ENCODE measurements at regions not wholly inside any gene's neighbourhood (a gene's known extent, or its start where the extent isn't known, plus 50 kb on each side); places are given as distances from the start of the nearest gene placed in this dataset.

- peaks cover 4% of the 10 kb centered on the region; the same call in 1 of the 2 replicates for H3K4me1 ChIP-seq (replicated peaks; ENCODE audit: insufficient read depth)
- BruUV-seq (replicated peaks) = no TSS peak
Observed at GRCh38 chr5:38078161-38078560, 180.2 kb upstream of the EGFLAM start.

GRCh38 chr5:38077652-38078051, 180.7 kb upstream of the EGFLAM start:
- Histone ChIP-seq H3K27ac (no peak overlapping the region), H3K27me3 (ENCODE audit: insufficient read depth, low read depth) (peaks cover 17% of the 10 kb centered on the region), H4K20me1 (ENCODE audit: insufficient read depth) (no peaks in the 10 kb centered on the region), H3F3A (ENCODE audit: insufficient read depth, low read depth) (no peaks in the 10 kb centered on the region), H3K79me2 (ENCODE audit: low read depth) (no peaks in the 10 kb centered on the region), H2AFZ (no peak overlapping the region), H3K36me3 (ENCODE audit: low read depth) (no peaks in the 10 kb centered on the region), H3K4me3 (no peak overlapping the region), H3K4me2 (no peak overlapping the region), H3K4me1 (replicated peaks; ENCODE audit: insufficient read depth) (peaks cover 4% of the 10 kb centered on the region; the same call in 1 of the 2 replicates), H3K9me3 (ENCODE audit: insufficient read depth, low read depth) (no peaks in the 10 kb centered on the region), H3K9me2 (ENCODE audit: insufficient read depth) (no peaks in the 10 kb centered on the region)
- ChIA-PET CTCF (no interaction called here), POLR2A (ENCODE audit: unreplicated experiment) (no interaction called here)
- BruUV-seq (replicated peaks) = no TSS peak
- no peak for TF ChIP-seq CTCF (conservative IDR thresholded peaks at IDR 0.05)
- TF ChIP-seq EZH2 (IDR thresholded peaks at IDR 0.05; ENCODE audit: low read depth) = no peak
- no peak for DNase-seq
- intact Hi-C loops (cut with micrococcal nuclease; ENCODE audit: unreplicated experiment) = no loop called here

More at GRCh38 chr5:38078161-38078560, 180.2 kb upstream of the EGFLAM start:
- no peak for DNase-seq
- H3K27me3 ChIP-seq (ENCODE audit: insufficient read depth, low read depth) = peaks cover 12% of the 10 kb centered on the region
- H2AFZ ChIP-seq = no peak overlapping the region
- H3K9me3 ChIP-seq (ENCODE audit: insufficient read depth, low read depth) = no peaks in the 10 kb centered on the region
- no peaks in the 10 kb centered on the region for H3K9me2 ChIP-seq (ENCODE audit: insufficient read depth)
- no peak overlapping the region for H3K4me2 ChIP-seq
- H3K79me2 ChIP-seq (ENCODE audit: low read depth) = no peaks in the 10 kb centered on the region
- TF ChIP-seq EZH2 (IDR thresholded peaks at IDR 0.05; ENCODE audit: low read depth) (no peak), CTCF (conservative IDR thresholded peaks at IDR 0.05) (no peak)
- H3K27ac ChIP-seq = no peak overlapping the region
- ChIA-PET POLR2A (ENCODE audit: unreplicated experiment) (no interaction called here), CTCF (no interaction called here)
- no peak overlapping the region for H3K4me3 ChIP-seq
- no peaks in the 10 kb centered on the region for H3K36me3 ChIP-seq (ENCODE audit: low read depth)
- no peaks in the 10 kb centered on the region for H4K20me1 ChIP-seq (ENCODE audit: insufficient read depth)
- H3F3A ChIP-seq (ENCODE audit: insufficient read depth, low read depth) = no peaks in the 10 kb centered on the region
- intact Hi-C loops (cut with micrococcal nuclease; ENCODE audit: unreplicated experiment) = no loop called here

GRCh38 chr5:38071831-38072694, 186.3 kb upstream of the EGFLAM start:
- BruUV-seq (replicated peaks) = no TSS peak
- Histone ChIP-seq H3K27me3 (ENCODE audit: insufficient read depth, low read depth) (peaks cover 7% of the 10 kb centered on the region; the same call in 1 of the 2 replicates), H2AFZ (no peak overlapping the region), H3K9me3 (ENCODE audit: insufficient read depth, low read depth) (no peaks in the 10 kb centered on the region), H3K36me3 (ENCODE audit: low read depth) (no peaks in the 10 kb centered on the region), H3K9me2 (ENCODE audit: insufficient read depth) (no peaks in the 10 kb centered on the region), H3K4me1 (replicated peaks; ENCODE audit: insufficient read depth) (no peaks in the 10 kb centered on the region), H3K4me3 (no peak overlapping the region), H4K20me1 (ENCODE audit: insufficient read depth) (no peaks in the 10 kb centered on the region), H3K79me2 (ENCODE audit: low read depth) (no peaks in the 10 kb centered on the region), H3F3A (ENCODE audit: insufficient read depth, low read depth) (no peaks in the 10 kb centered on the region), H3K4me2 (no peak overlapping the region), H3K27ac (no peak overlapping the region)
- ChIA-PET POLR2A (ENCODE audit: unreplicated experiment) (no interaction called here), CTCF (no interaction called here)
- TF ChIP-seq CTCF (conservative IDR thresholded peaks at IDR 0.05) (no peak), EZH2 (IDR thresholded peaks at IDR 0.05; ENCODE audit: low read depth) (no peak)
- DNase-seq = no peak
- intact Hi-C loops (cut with micrococcal nuclease; ENCODE audit: unreplicated experiment) = no loop called here

All from PC-9 (cell line).